HG02678 (cell line): ENCODE measurements at regions not wholly inside any gene's neighbourhood (a gene's known extent, or its start where the extent isn't known, plus 50 kb on each side); places are given as distances from the start of the nearest gene placed in this dataset.

Source experiments
- ATAC-seq: cut with Tn5 transposase; IDR thresholded peaks from one replicate; pipeline ENCODE4 v1.9.1; 2021; ENCODE audit warnings: mild to moderate bottlenecking, moderate library complexity; ENCODE audit not compliant: unreplicated experiment

- ATAC-seq: no peak
Observed at GRCh38 chr1:119298687-119299303, 69.8 kb upstream of the HAO2 start.

- ATAC-seq: no peak
Observed at GRCh38 chr1:119302011-119302410, 66.6 kb upstream of the HAO2 start.

- ATAC-seq: no peak
Observed at GRCh38 chr1:119308130-119308700, 60.4 kb upstream of the HAO2 start.

DNA sequence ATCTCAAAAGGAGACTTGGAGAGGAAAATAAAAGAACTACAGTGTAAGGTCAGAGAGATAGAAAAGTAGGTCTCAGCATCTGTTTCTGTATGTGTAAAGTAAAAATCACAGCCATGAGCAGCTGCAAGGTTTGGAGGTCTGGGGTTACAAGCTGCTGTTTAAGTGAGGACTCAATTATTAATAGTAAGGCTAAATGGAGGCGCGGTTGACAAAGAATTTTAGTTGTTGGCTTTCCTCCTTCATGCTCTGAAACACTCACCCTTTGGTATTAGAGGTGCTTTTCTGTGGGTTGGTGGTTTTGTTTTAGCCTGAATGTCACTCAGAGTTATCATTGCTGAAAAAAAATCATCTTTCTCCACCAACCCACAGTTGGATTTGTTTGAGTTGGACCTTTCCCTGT is 59.8 kb upstream of the HAO2 start:
- no peak for ATAC-seq

GRCh38 chr1:119310301-119310700 is 58.3 kb upstream of the HAO2 start:
- ATAC-seq: no peak

DNA sequence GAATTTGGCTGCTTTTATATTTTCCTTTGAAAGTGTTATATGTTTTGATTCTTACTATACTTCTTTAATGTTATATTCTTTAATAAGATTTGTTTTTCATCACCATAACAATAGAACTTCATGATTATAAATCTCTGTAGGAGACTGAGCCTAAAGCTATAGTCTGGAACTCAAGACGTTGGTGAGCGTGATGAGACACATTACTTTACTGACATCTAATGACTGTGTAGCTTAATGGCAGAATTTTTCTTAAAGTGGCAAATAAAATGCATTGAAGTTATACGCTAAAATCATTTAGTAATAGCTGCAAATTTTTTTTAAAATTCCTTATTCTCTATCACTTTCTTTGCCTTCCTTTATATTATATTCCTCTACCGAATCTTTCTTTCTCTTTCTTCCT is 56.1 kb upstream of the HAO2 start:
- no peak for ATAC-seq

DNA sequence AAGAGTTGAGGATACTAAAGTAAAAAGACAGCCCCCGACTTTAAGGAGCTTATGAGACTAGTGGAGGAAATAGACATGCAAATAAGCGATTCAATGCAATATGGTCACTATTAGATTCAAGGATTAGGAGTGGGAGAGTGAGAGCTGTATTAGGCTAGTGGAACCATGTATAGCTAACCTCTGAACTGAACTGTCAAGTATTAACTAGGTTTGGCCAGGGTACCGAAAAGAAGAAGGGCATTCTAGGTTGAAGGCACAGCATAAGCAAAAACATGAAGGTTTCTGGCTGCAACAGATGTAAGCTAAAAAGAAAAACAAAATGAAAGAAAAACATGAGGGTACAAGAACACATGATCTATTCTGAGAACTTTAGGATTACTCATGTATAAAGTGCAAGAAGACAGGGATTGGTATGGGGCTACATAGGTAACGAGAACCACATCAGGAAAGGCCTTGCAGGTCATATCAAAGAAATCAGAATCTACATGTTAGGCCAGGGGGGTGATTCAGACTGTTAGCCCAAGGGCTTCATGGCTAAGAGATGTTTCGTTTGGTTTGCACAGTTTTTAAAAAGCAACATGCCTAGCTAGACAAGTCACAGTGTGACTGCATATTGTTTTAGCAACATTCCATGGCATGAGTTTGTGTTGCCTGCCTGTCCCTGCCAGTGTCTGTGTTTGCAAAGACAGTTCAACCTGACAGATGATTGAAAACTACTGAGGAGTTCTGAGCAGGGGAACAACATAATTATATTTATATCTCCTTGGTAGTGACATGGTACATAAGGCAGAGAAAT is 54.4 kb upstream of the HAO2 start:
- no peak for ATAC-seq

- no peak for ATAC-seq
Observed at GRCh38 chr1:119316870-119317416, 51.6 kb upstream of the HAO2 start.

GRCh38 chr1:119318466-119319309 is 49.9 kb upstream of the HAO2 start:
- ATAC-seq: peak; percentile 80
